HG03045 (cell line): ENCODE measurements at regions not wholly inside any gene's neighbourhood (a gene's known extent, or its start where the extent isn't known, plus 50 kb on each side); places are given as distances from the start of the nearest gene placed in this dataset.

Source experiments
- ATAC-seq: cut with Tn5 transposase; IDR thresholded peaks from one replicate; pipeline ENCODE4 v1.9.1; 2021; ENCODE audit warnings: mild to moderate bottlenecking, moderate library complexity; ENCODE audit not compliant: unreplicated experiment

GRCh38 chr7:33806298-33807154 lies 98.8 kb upstream of the BMPER start:
- ATAC-seq, result no peak

GRCh38 chr7:33807155-33807530 lies 98.2 kb upstream of the BMPER start:
- no peak for ATAC-seq

- no peak for ATAC-seq
Measured at GRCh38 chr7:33807779-33808482, 97.4 kb upstream of the BMPER start.

GRCh38 chr7:33809228-33809627 lies 96.1 kb upstream of the BMPER start:
- ATAC-seq, result no peak

- no peak for ATAC-seq
Measured at GRCh38 chr7:33810356-33810755, 95.0 kb upstream of the BMPER start.

GRCh38 chr7:33813331-33813730 lies 92.0 kb upstream of the BMPER start:
- ATAC-seq, result no peak

- ATAC-seq, result no peak
Measured at GRCh38 chr7:33814400-33814799, 90.9 kb upstream of the BMPER start.

- ATAC-seq, result no peak
Measured at GRCh38 chr7:33814936-33815335, 90.4 kb upstream of the BMPER start.

- no peak for ATAC-seq
Measured at GRCh38 chr7:33815336-33815735, 90.0 kb upstream of the BMPER start.

GRCh38 chr7:33816106-33816505 lies 89.2 kb upstream of the BMPER start:
- no peak for ATAC-seq

GRCh38 chr7:33819658-33820057 lies 85.7 kb upstream of the BMPER start:
- ATAC-seq, result no peak

GRCh38 chr7:33820206-33820605 lies 85.1 kb upstream of the BMPER start:
- ATAC-seq, result no peak

GRCh38 chr7:33821970-33822369 lies 83.4 kb upstream of the BMPER start:
- ATAC-seq, result no peak

GRCh38 chr7:33823913-33824312 lies 81.4 kb upstream of the BMPER start:
- no peak for ATAC-seq

GRCh38 chr7:33824911-33825459 lies 80.4 kb upstream of the BMPER start:
- no peak for ATAC-seq

- ATAC-seq, result no peak
Measured at GRCh38 chr7:33825644-33826043, 79.7 kb upstream of the BMPER start.

GRCh38 chr7:33829536-33829935 lies 75.8 kb upstream of the BMPER start:
- ATAC-seq, result no peak

GRCh38 chr7:33831389-33832141 lies 73.8 kb upstream of the BMPER start:
- no peak for ATAC-seq

GRCh38 chr7:33832271-33832721 lies 73.0 kb upstream of the BMPER start:
- no peak for ATAC-seq

- ATAC-seq, result no peak
Measured at GRCh38 chr7:33836797-33837355, 68.5 kb upstream of the BMPER start.

GRCh38 chr7:33837356-33837851 lies 67.9 kb upstream of the BMPER start:
- no peak for ATAC-seq
